Immature natural killer cell (primary cell): ENCODE measurements at regions not wholly inside any gene's neighbourhood (a gene's known extent, or its start where the extent isn't known, plus 50 kb on each side); places are given as distances from the start of the nearest gene placed in this dataset.
"Not testable (repeated sequence)": the region's sequence is repeated elsewhere in the genome, so short reads cannot be mapped to it uniquely, and the experiment has no call there.

ENCODE experiments used
- DNase-seq, 3 donors: peaks; one replicate each; pipeline ENCODE4 v3.0.0; 2022; ENCODE audit warnings: mixed read lengths in 1 of 3
- H3K27ac Mint-ChIP-seq, 6 donors: one replicate each; pipeline ENCODE4 v1.8.0; 2020; ENCODE audit warnings: mixed read lengths in 6 of 6, mild to moderate bottlenecking in 5 of 6, inconsistent platforms in 4 of 6, moderate library complexity in 3 of 6
- H3K27me3 Mint-ChIP-seq, 3 donors: one replicate each; pipeline ENCODE4 v1.8.0; 2020 to 2021; ENCODE audit warnings: low read depth in 3 of 3, mild to moderate bottlenecking in 3 of 3, mixed read lengths in 3 of 3, moderate library complexity in 3 of 3, inconsistent platforms in 1 of 3
- H3K36me3 Mint-ChIP-seq, 3 donors: one replicate each; pipeline ENCODE4 v1.8.0; 2020; ENCODE audit warnings: mixed read lengths in 3 of 3, inconsistent platforms in 2 of 3, mild to moderate bottlenecking in 2 of 3
- H3K4me1 Mint-ChIP-seq, 2 donors: one replicate each; pipeline ENCODE4 v1.8.0; 2020; ENCODE audit warnings: inconsistent platforms in 2 of 2, mild to moderate bottlenecking in 2 of 2, mixed read lengths in 2 of 2, moderate library complexity in 1 of 2
- H3K4me3 Mint-ChIP-seq, 5 donors: one replicate each; pipeline ENCODE4 v1.8.0; 2020; ENCODE audit warnings: mild to moderate bottlenecking in 5 of 5, mixed read lengths in 5 of 5, inconsistent platforms in 3 of 5, moderate library complexity in 3 of 5
- H3K9me3 Mint-ChIP-seq, 6 donors: one replicate each; pipeline ENCODE4 v1.8.0; 2020; ENCODE audit warnings: mild to moderate bottlenecking in 6 of 6, mixed read lengths in 6 of 6, inconsistent platforms in 4 of 6, moderate library complexity in 3 of 6

GRCh38 chr5:29547236-29547865, 1646.1 kb upstream of the CDH6 start:
- DNase-seq, result no peak
- no peaks in the 10 kb centered on the region for H3K4me1 Mint-ChIP-seq
- H3K27ac Mint-ChIP-seq, result no peak overlapping the region
- H3K4me3 Mint-ChIP-seq, result no peak overlapping the region
- peaks cover 16 to 54% (median 38%) of the 10 kb centered on the region in 6 donors for H3K9me3 Mint-ChIP-seq
- peaks cover 0 to 4% (median 0%) of the 10 kb centered on the region in 3 donors for H3K36me3 Mint-ChIP-seq
- H3K27me3 Mint-ChIP-seq, result no peaks in the 10 kb centered on the region

GRCh38 chr5:29543501-29543900, 1650.0 kb upstream of the CDH6 start:
- Mint-ChIP-seq H3K27ac (no peak overlapping the region), H3K9me3 (peaks cover 19 to 61% (median 39%) of the 10 kb centered on the region in 6 donors), H3K27me3 (peaks cover 0 to 3% (median 0%) of the 10 kb centered on the region in 3 donors), H3K36me3 (peaks cover 0 to 4% (median under 1%) of the 10 kb centered on the region in 3 donors), H3K4me1 (no peaks in the 10 kb centered on the region), H3K4me3 (no peak overlapping the region)
- no peak for DNase-seq

GRCh38 chr5:29524227-29524626, 1669.3 kb upstream of the CDH6 start:
- H3K27me3 Mint-ChIP-seq, result no peaks in the 10 kb centered on the region
- H3K36me3 Mint-ChIP-seq, result no peaks in the 10 kb centered on the region
- no peak overlapping the region for H3K27ac Mint-ChIP-seq
- peaks cover 11 to 49% (median 40%) of the 10 kb centered on the region in 6 donors for H3K9me3 Mint-ChIP-seq
- no peaks in the 10 kb centered on the region for H3K4me1 Mint-ChIP-seq
- no peak overlapping the region for H3K4me3 Mint-ChIP-seq
- DNase-seq, result no peak

GRCh38 chr5:29518176-29518575, 1675.3 kb upstream of the CDH6 start:
- no peak for DNase-seq
- Mint-ChIP-seq H3K4me1 (no peaks in the 10 kb centered on the region), H3K27ac (no peak overlapping the region), H3K9me3 (peaks cover 5 to 44% (median 28%) of the 10 kb centered on the region in 6 donors), H3K4me3 (no peak overlapping the region), H3K36me3 (no peaks in the 10 kb centered on the region), H3K27me3 (no peaks in the 10 kb centered on the region)

GRCh38 chr5:29516224-29516623, 1677.3 kb upstream of the CDH6 start:
- H3K27me3 Mint-ChIP-seq, result no peaks in the 10 kb centered on the region
- peaks cover 5 to 53% (median 28%) of the 10 kb centered on the region in 6 donors for H3K9me3 Mint-ChIP-seq
- H3K4me1 Mint-ChIP-seq, result no peaks in the 10 kb centered on the region
- no peak for DNase-seq
- H3K36me3 Mint-ChIP-seq, result no peaks in the 10 kb centered on the region
- H3K27ac Mint-ChIP-seq, result no peak overlapping the region
- no peak overlapping the region for H3K4me3 Mint-ChIP-seq

GRCh38 chr5:29508131-29508530, 1685.4 kb upstream of the CDH6 start:
- Mint-ChIP-seq H3K27ac (no peak overlapping the region), H3K9me3 (peaks cover 22 to 64% (median 38%) of the 10 kb centered on the region in 6 donors)

GRCh38 chr5:29504411-29504810, 1689.1 kb upstream of the CDH6 start:
- DNase-seq, result no peak
- H3K4me1 Mint-ChIP-seq, result no peaks in the 10 kb centered on the region
- H3K27ac Mint-ChIP-seq, result no peak overlapping the region
- H3K4me3 Mint-ChIP-seq, result no peak overlapping the region
- peaks cover 0 to 4% (median 0%) of the 10 kb centered on the region in 3 donors for H3K27me3 Mint-ChIP-seq
- peaks cover 0 to 4% (median 0%) of the 10 kb centered on the region in 3 donors for H3K36me3 Mint-ChIP-seq
- H3K9me3 Mint-ChIP-seq, result peaks cover 15 to 60% (median 49%) of the 10 kb centered on the region in 6 donors

More at GRCh38 chr5:29508131-29508530, 1685.4 kb upstream of the CDH6 start:
- Mint-ChIP-seq H3K36me3 (no peaks in the 10 kb centered on the region), H3K4me3 (no peak overlapping the region), H3K4me1 (no peaks in the 10 kb centered on the region), H3K27me3 (peaks cover 0 to 2% (median 2%) of the 10 kb centered on the region in 3 donors)
- DNase-seq, result no peak

GRCh38 chr5:29498860-29499259, 1694.6 kb upstream of the CDH6 start:
- no peaks in the 10 kb centered on the region for H3K4me1 Mint-ChIP-seq
- H3K36me3 Mint-ChIP-seq, result peaks cover 0 to 8% (median 4%) of the 10 kb centered on the region in 3 donors

GRCh38 chr5:29498412-29498811, 1695.1 kb upstream of the CDH6 start:
- Mint-ChIP-seq H3K27me3 (peaks cover 0 to 3% (median 0%) of the 10 kb centered on the region in 3 donors), H3K9me3 (peaks cover 24 to 71% (median 57%) of the 10 kb centered on the region in 6 donors), H3K4me1 (no peaks in the 10 kb centered on the region), H3K4me3 (no peak overlapping the region), H3K27ac (no peak overlapping the region), H3K36me3 (peaks cover 0 to 8% (median 4%) of the 10 kb centered on the region in 3 donors)
- DNase-seq, result no peak

More at GRCh38 chr5:29498860-29499259, 1694.6 kb upstream of the CDH6 start:
- Mint-ChIP-seq H3K4me3 (no peak overlapping the region), H3K27ac (no peak overlapping the region), H3K27me3 (peaks cover 0 to 3% (median 0%) of the 10 kb centered on the region in 3 donors), H3K9me3 (peaks cover 22 to 75% (median 59%) of the 10 kb centered on the region in 6 donors)
- no peak for DNase-seq

- Mint-ChIP-seq H3K27me3 (no peaks in the 10 kb centered on the region), H3K4me1 (no peaks in the 10 kb centered on the region), H3K4me3 (no peak overlapping the region), H3K9me3 (peaks cover 7 to 45% (median 23%) of the 10 kb centered on the region in 6 donors), H3K27ac (no peak overlapping the region), H3K36me3 (peaks cover 0 to 6% (median 5%) of the 10 kb centered on the region in 3 donors)
- DNase-seq, result no peak
These were observed 1708.2 kb upstream of the CDH6 start for GRCh38 chr5:29485333-29485732.

GRCh38 chr5:29469581-29469980, 1723.9 kb upstream of the CDH6 start:
- no peak overlapping the region for H3K4me3 Mint-ChIP-seq
- H3K36me3 Mint-ChIP-seq, result no peaks in the 10 kb centered on the region
- H3K4me1 Mint-ChIP-seq, result no peaks in the 10 kb centered on the region
- H3K9me3 Mint-ChIP-seq, result peaks cover 16 to 44% (median 39%) of the 10 kb centered on the region in 6 donors
- DNase-seq, result no peak
- H3K27ac Mint-ChIP-seq, result no peak overlapping the region
- no peaks in the 10 kb centered on the region for H3K27me3 Mint-ChIP-seq

GRCh38 chr5:29462241-29462640, 1731.2 kb upstream of the CDH6 start:
- H3K36me3 Mint-ChIP-seq, result no peaks in the 10 kb centered on the region
- H3K27me3 Mint-ChIP-seq, result no peaks in the 10 kb centered on the region
- DNase-seq, result no peak
- peaks cover 10 to 21% (median 17%) of the 10 kb centered on the region in 6 donors for H3K9me3 Mint-ChIP-seq
- no peak overlapping the region for H3K4me3 Mint-ChIP-seq
- H3K27ac Mint-ChIP-seq, result no peak overlapping the region
- H3K4me1 Mint-ChIP-seq, result no peaks in the 10 kb centered on the region

GRCh38 chr5:29460971-29461559, 1732.4 kb upstream of the CDH6 start:
- Mint-ChIP-seq H3K36me3 (no peaks in the 10 kb centered on the region), H3K4me3 (no peak overlapping the region), H3K4me1 (no peaks in the 10 kb centered on the region), H3K27me3 (no peaks in the 10 kb centered on the region), H3K27ac (no peak overlapping the region), H3K9me3 (peaks cover 2 to 15% (median 9%) of the 10 kb centered on the region in 6 donors)
- no peak for DNase-seq

- H3K27me3 Mint-ChIP-seq, H3K4me1 Mint-ChIP-seq, H3K27ac Mint-ChIP-seq, H3K36me3 Mint-ChIP-seq, H3K4me3 Mint-ChIP-seq, DNase-seq: not testable (repeated sequence)
- H3K9me3 Mint-ChIP-seq, result peaks cover 2 to 36% (median 19%) of the 10 kb centered on the region in 6 donors
These were observed 1742.5 kb upstream of the CDH6 start for GRCh38 chr5:29451004-29451403.
